ENCODE measurements at regions not wholly inside any gene's neighbourhood (a gene's known extent, or its start where the extent isn't known, plus 50 kb on each side); places are given as distances from the start of the nearest gene placed in this dataset.

- TF ChIP-seq CTCF (IDR thresholded peaks at IDR 0.05), result no peak
- Histone ChIP-seq H3K4me3 (no peak overlapping the region), H3K9me3 (no peaks in the 10 kb centered on the region), H3K27ac (no peak overlapping the region), H3K27me3 (no peaks in the 10 kb centered on the region), H3K36me3 (no peaks in the 10 kb centered on the region), H3K4me1 (no peaks in the 10 kb centered on the region)
- DNase-seq (ENCODE audit: low spot score), result no peak
Measured at GRCh38 chr1:238346340-238346739, 455.6 kb upstream of the ZP4 start.

GRCh38 chr1:238345837-238346236 lies 455.1 kb upstream of the ZP4 start:
- no peak overlapping the region for H3K4me3 ChIP-seq
- H3K36me3 ChIP-seq, result no peaks in the 10 kb centered on the region
- DNase-seq (ENCODE audit: low spot score), result no peak
- H3K9me3 ChIP-seq, result no peaks in the 10 kb centered on the region
- no peaks in the 10 kb centered on the region for H3K4me1 ChIP-seq
- H3K27ac ChIP-seq, result no peak overlapping the region
- no peaks in the 10 kb centered on the region for H3K27me3 ChIP-seq
- no peak for TF ChIP-seq CTCF (IDR thresholded peaks at IDR 0.05)

- H3K36me3 ChIP-seq, result no peaks in the 10 kb centered on the region
- H3K9me3 ChIP-seq, result no peaks in the 10 kb centered on the region
- TF ChIP-seq CTCF (IDR thresholded peaks at IDR 0.05), result no peak
- no peak overlapping the region for H3K4me3 ChIP-seq
- no peak overlapping the region for H3K27ac ChIP-seq
- H3K27me3 ChIP-seq, result no peaks in the 10 kb centered on the region
- DNase-seq (ENCODE audit: low spot score), result no peak
- H3K4me1 ChIP-seq, result no peaks in the 10 kb centered on the region
Measured at GRCh38 chr1:238343852-238344251, 453.1 kb upstream of the ZP4 start.

- H3K36me3 ChIP-seq, result no peaks in the 10 kb centered on the region
- H3K27ac ChIP-seq, result no peak overlapping the region
- H3K4me1 ChIP-seq, result no peaks in the 10 kb centered on the region
- DNase-seq (ENCODE audit: low spot score), result no peak
- no peak overlapping the region for H3K4me3 ChIP-seq
- H3K9me3 ChIP-seq, result peaks cover 0 to 6% of the 10 kb centered on the region in 2 donors
- TF ChIP-seq CTCF (IDR thresholded peaks at IDR 0.05), result no peak
- no peaks in the 10 kb centered on the region for H3K27me3 ChIP-seq
Measured at GRCh38 chr1:238341395-238341794, 450.7 kb upstream of the ZP4 start.

- no peak for TF ChIP-seq CTCF (IDR thresholded peaks at IDR 0.05)
Measured at GRCh38 chr1:238340989-238341388, 450.3 kb upstream of the ZP4 start.

GRCh38 chr1:238336531-238336930 lies 445.8 kb upstream of the ZP4 start:
- Histone ChIP-seq H3K27ac (no peak overlapping the region), H3K36me3 (no peaks in the 10 kb centered on the region), H3K9me3 (peaks cover 0 to 6% of the 10 kb centered on the region in 2 donors), H3K4me1 (no peaks in the 10 kb centered on the region), H3K27me3 (no peaks in the 10 kb centered on the region), H3K4me3 (no peak overlapping the region)
- TF ChIP-seq CTCF (IDR thresholded peaks at IDR 0.05), result no peak
- no peak for DNase-seq (ENCODE audit: low spot score)

More at GRCh38 chr1:238340989-238341388, 450.3 kb upstream of the ZP4 start:
- Histone ChIP-seq H3K27ac (no peak overlapping the region), H3K4me1 (no peaks in the 10 kb centered on the region), H3K9me3 (peaks cover 0 to 6% of the 10 kb centered on the region in 2 donors), H3K27me3 (no peaks in the 10 kb centered on the region), H3K36me3 (no peaks in the 10 kb centered on the region), H3K4me3 (no peak overlapping the region)
- DNase-seq (ENCODE audit: low spot score), result no peak
